HG02852 (cell line): ENCODE measurements at regions not wholly inside any gene's neighbourhood (a gene's known extent, or its start where the extent isn't known, plus 50 kb on each side); places are given as distances from the start of the nearest gene placed in this dataset.

Source experiments
- ATAC-seq: cut with Tn5 transposase; IDR thresholded peaks from one replicate; pipeline ENCODE4 v1.9.1; 2021; ENCODE audit warnings: mild to moderate bottlenecking, moderate library complexity; ENCODE audit not compliant: unreplicated experiment

- ATAC-seq: no peak
Measured at GRCh38 chr11:122523846-122524805, 131.4 kb upstream of the UBASH3B start.

DNA sequence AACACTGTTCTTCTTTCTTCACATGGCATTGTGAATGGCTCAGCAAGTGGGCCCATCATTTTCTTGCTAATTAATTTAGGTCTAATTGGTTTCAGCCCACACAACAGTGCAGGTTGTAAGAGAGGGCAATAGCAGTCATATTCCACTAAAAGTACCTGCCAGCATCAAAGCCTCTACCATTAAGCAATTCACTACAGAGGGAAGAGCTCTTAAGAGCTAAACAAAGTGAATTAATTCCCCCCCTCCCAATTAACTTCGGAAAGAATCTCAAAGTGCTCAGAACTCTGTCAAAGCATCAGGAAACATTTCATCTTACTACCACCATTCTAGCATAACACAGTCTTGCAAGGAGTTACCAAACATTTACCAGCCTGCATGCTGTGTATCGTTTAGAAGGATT is 133.9 kb upstream of the UBASH3B start:
- no peak for ATAC-seq

DNA sequence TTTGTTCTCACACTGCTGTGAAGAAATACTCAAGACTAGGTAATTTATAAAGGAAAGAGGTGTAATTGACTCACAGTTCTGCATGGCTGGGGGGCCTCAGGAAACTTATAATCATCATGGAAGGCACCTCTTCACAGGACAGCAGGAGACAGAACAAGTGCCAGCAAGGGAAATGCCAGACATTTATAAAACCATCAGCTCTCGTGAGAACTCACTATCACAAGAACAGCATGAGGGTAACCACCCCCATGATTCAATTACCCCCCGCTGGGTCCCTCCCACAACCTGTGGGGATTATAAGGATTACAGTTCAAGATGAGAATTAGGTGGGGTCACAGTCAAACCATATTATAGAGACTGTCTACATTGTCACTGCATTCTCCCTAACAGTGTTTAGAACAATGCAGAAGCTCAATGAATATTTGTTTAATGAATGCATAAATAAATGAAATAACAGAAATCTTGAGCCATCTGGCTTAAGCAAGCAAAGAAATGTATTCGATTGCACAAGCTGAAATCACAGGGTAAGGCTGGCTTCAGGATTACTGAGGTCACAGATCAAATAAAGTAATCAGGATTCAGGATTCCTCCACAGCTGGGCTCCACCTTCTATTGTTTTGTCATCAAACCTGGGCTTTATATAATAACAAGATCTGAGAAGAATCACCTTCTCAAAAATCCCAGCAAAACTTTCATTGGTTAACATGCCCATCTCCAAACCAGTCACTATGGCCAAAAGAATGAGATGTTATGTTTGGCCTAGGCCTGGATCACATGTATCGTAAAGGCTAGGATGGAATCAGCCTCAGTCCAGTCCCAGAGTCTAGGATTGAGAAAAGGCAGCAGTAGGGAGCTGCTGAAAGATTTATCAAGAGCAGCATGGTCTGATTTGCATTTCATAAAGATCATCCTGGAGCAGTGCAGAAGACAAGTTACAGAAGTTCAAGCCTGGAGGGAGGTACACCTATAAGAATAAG is 137.8 kb upstream of the UBASH3B start:
- ATAC-seq: no peak

- no peak for ATAC-seq
Measured at GRCh38 chr11:122516686-122517085, 138.8 kb upstream of the UBASH3B start.

- no peak for ATAC-seq
Measured at GRCh38 chr11:122513997-122514396, 141.5 kb upstream of the UBASH3B start.

- no peak for ATAC-seq
Measured at GRCh38 chr11:122513328-122513727, 142.2 kb upstream of the UBASH3B start.

GRCh38 chr11:122512688-122513087 is 142.8 kb upstream of the UBASH3B start:
- no peak for ATAC-seq

GRCh38 chr11:122509899-122510298 is 145.6 kb upstream of the UBASH3B start:
- no peak for ATAC-seq

DNA sequence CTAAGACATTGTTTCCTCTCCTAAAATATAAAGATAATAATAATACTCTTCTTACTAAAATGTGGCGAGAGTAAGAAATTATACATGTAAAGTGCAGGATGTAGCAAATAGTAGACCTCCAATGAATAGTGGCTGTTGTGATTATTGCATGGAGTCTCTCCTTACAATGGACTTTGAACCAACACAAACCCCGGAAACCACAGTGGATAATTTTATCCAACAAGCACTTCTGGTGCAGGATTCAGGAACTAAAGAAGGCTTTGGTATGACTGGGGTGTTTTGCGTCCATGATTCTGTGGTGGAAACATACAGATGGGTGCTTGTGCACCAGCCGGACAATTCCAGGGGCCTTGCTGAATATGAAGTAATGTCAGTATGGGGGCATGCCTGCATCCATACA is 146.4 kb upstream of the UBASH3B start:
- ATAC-seq: no peak

DNA sequence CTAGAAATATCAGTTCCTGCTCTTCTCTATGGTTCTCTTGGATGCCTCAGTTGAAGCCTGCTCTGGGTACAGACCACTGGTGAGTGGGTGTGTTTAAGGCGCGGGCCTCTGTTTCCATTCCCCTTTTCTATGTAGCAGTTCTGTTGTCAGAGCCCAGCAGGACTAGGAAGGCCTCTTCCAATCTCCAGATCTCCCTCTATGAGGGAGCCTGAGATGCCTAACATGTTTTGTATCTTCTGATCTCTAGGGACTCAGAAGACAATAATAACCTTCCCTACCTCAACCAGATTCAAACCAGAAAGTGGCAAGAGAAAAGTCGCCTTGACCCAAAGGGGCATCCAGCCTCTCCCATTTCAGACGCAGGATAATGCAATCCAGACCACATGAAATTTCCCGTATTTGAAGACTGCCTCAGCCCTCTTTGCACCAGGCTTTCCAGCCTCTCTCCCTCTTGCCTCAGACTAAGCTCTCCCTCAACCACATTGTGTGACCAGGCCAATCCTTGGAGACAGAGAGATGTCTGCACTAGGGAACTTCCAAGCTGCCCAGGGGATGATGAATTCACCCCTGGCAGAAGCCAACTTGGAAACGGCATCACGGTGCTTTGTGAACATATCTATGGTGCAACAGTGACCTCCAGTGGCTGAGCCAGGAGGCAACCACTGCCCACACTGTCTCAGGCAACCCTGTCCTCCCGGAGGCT is 150.1 kb upstream of the UBASH3B start:
- ATAC-seq: no peak

- ATAC-seq: no peak
Measured at GRCh38 chr11:122494221-122494620, 161.3 kb upstream of the UBASH3B start.

GRCh38 chr11:122491509-122491908 is 164.0 kb upstream of the UBASH3B start:
- ATAC-seq: no peak

- no peak for ATAC-seq
Measured at GRCh38 chr11:122488892-122489706, 166.4 kb upstream of the UBASH3B start.

GRCh38 chr11:122487669-122488068 is 167.9 kb upstream of the UBASH3B start:
- ATAC-seq: no peak

DNA sequence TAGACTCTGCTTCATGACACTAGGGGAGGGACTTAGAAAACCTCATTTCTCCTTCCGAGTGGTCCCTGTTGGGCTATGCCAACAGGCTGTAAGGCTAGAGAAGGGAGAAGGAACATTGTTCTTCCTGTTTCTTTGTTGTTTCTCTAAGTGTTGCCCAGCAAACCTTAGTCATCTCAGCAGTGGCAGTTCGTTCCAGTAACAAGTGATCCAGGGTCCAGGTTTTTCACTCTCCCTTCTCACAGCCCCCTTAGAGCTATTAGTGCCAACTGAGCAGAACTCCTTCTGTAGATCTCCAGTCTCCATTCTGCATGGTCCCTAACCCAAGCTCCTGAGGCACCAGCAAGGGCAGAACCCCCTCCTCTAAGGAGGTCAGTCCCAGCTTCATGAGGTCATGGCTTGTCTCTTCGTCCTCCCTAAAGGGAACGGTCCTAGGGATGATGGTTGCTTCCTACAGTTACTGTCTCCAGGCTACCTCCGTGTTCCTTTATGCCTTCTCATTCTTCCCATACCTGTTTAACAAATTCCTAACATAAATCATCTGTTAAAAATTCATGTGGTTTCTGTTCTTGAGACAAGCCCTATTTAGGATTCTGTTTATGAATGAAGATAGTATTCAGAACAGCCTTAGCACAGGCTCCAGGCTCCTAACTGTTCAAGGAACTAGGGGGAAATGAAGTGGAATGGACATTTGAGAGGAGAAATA is 168.6 kb upstream of the UBASH3B start:
- ATAC-seq: no peak

DNA sequence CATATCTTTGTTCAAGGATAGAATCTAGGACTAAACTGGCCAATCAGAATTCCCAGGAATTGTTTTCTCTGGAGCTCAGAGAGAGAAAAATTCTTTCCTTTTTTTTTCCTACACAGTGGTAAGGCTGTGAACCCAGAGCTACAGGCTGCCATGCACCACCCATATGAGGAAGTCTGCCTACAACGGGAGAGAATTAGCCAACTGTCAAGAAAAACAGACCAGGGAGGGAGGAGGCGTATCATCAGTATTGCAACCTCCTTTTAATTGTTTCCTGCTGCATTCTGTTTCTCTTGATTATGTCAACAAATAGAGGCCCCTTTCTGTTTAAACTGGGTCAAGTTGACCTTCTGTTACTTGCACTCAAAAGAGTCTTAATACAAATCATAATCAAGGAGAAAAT is 176.5 kb upstream of the UBASH3B start:
- ATAC-seq: no peak

DNA sequence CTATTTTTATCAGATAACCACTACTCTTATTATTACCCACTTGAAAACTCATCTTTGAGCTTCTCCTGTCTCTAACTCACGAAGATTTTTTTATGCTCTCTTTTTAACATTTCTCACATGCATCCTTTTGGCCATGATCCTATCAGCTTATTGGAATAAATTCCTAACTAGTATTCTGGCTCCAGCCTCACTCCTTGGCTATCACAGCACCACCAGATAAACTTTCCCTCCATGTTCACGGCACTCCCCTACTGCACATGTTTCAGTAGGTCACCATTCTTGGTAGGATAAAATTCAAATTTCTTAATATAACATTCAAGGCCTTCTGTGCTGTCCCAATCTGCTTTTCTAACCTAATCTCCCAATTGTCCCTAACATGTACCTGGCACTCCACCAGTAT is 186.6 kb upstream of the UBASH3B start:
- no peak for ATAC-seq

- no peak for ATAC-seq
Measured at GRCh38 chr11:122463530-122463929, 192.0 kb upstream of the UBASH3B start.

DNA sequence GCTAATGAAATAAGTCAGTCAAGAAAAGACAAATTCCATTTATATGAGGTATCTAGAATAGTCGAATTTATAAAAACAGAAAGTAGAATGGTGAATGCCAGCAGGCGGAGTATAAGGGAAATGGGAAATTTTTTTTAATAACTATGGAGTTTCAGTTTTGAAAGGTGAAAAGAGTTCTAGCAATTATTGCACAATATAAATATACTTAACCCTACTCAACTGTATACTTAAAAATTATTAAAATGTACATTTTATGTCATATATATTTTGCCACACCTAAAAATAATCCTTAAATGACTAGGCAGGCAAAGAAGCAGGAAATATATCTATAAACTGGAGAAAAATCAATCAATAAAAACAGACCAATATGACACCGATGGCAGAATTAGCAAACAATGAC is 196.5 kb upstream of the UBASH3B start:
- no peak for ATAC-seq
